NK-92 treated with Interleukin-12 subunit alpha and Interleukin-12 subunit beta, amount 100 ng/mL, for 24 hours (cell line): ENCODE measurements at regions not wholly inside any gene's neighbourhood (a gene's known extent, or its start where the extent isn't known, plus 50 kb on each side); places are given as distances from the start of the nearest gene placed in this dataset.

ENCODE experiments used
- DNase-seq: peaks from one replicate; lab custom pipeline; 2025; lab: John Stamatoyannopoulos, UW

GRCh38 chr2:19600506-19600905 lies 242.1 kb upstream of the OSR1 start:
- no peak for DNase-seq

GRCh38 chr2:19598971-19599370 lies 240.5 kb upstream of the OSR1 start:
- no peak for DNase-seq

- DNase-seq, result no peak
Measured at GRCh38 chr2:19592197-19592596, 233.8 kb upstream of the OSR1 start.

GRCh38 chr2:19589791-19590190 lies 231.4 kb upstream of the OSR1 start:
- DNase-seq, result no peak

GRCh38 chr2:19580830-19581229 lies 222.4 kb upstream of the OSR1 start:
- DNase-seq, result no peak

GRCh38 chr2:19580264-19580663 lies 221.8 kb upstream of the OSR1 start:
- DNase-seq, result no peak

- DNase-seq, result no peak
Measured at GRCh38 chr2:19579461-19579860, 221.0 kb upstream of the OSR1 start.

- no peak for DNase-seq
Measured at GRCh38 chr2:19577723-19578122, 219.3 kb upstream of the OSR1 start.

GRCh38 chr2:19576411-19576810 lies 218.0 kb upstream of the OSR1 start:
- DNase-seq, result no peak

GRCh38 chr2:19575641-19576040 lies 217.2 kb upstream of the OSR1 start:
- DNase-seq, result no peak

GRCh38 chr2:19574778-19575260 lies 216.4 kb upstream of the OSR1 start:
- no peak for DNase-seq

GRCh38 chr2:19573784-19574183 lies 215.4 kb upstream of the OSR1 start:
- DNase-seq, result no peak

GRCh38 chr2:19571773-19572172 lies 213.3 kb upstream of the OSR1 start:
- no peak for DNase-seq

GRCh38 chr2:19569300-19569791 lies 210.9 kb upstream of the OSR1 start:
- no peak for DNase-seq

GRCh38 chr2:19568809-19569208 lies 210.4 kb upstream of the OSR1 start:
- DNase-seq, result no peak

- no peak for DNase-seq
Measured at GRCh38 chr2:19560785-19561184, 202.4 kb upstream of the OSR1 start.

GRCh38 chr2:19559596-19560240 lies 201.3 kb upstream of the OSR1 start:
- no peak for DNase-seq

GRCh38 chr2:19556648-19557047 lies 198.2 kb upstream of the OSR1 start:
- DNase-seq, result no peak

GRCh38 chr2:19554520-19554919 lies 196.1 kb upstream of the OSR1 start:
- DNase-seq, result no peak

- DNase-seq, result no peak
Measured at GRCh38 chr2:19552270-19552669, 193.8 kb upstream of the OSR1 start.

GRCh38 chr2:19550750-19551149 lies 192.3 kb upstream of the OSR1 start:
- DNase-seq, result no peak

GRCh38 chr2:19549821-19550220 lies 191.4 kb upstream of the OSR1 start:
- no peak for DNase-seq

GRCh38 chr2:19548116-19548515 lies 189.7 kb upstream of the OSR1 start:
- no peak for DNase-seq

GRCh38 chr2:19547321-19547720 lies 188.9 kb upstream of the OSR1 start:
- DNase-seq, result no peak
